Liver (tissue), 3 donors: ENCODE measurements at regions not wholly inside any gene's neighbourhood (a gene's known extent, or its start where the extent isn't known, plus 50 kb on each side); places are given as distances from the start of the nearest gene placed in this dataset.

Source experiments
- CTCF ChIP-seq: fragments of 150-350 bp; IDR thresholded peaks from 2 replicates; pipeline ENCODE4 v1.5.1; 2017; ENCODE audit warnings: improper control_type of control experiment, low read depth, low read length; ENCODE audit not compliant: missing input control
- FOXA1 ChIP-seq: IDR thresholded peaks from 2 replicates; pipeline ENCODE4 v1.6.1; 2016; ENCODE audit warnings: antibody characterized with exemption
- GABPA ChIP-seq, 2 donors: IDR thresholded peaks in 1 of 2; conservative IDR thresholded peaks in 1 of 2; 2 replicates each; pipeline ENCODE4 v1.6.1; 2016; ENCODE audit warnings: antibody characterized with exemption in 2 of 2, mild to moderate bottlenecking in 1 of 2, moderate library complexity in 1 of 2
- HNF4A ChIP-seq, 2 donors: conservative IDR thresholded peaks; 2 replicates each; pipeline ENCODE4 v1.6.1; 2016; ENCODE audit warnings: antibody characterized with exemption in 2 of 2, mild to moderate bottlenecking in 2 of 2
- HNF4G ChIP-seq: IDR thresholded peaks from 2 replicates; pipeline ENCODE4 v1.6.1; 2016; ENCODE audit warnings: antibody characterized with exemption
- JUND ChIP-seq, 2 donors: IDR thresholded peaks; 2 replicates each; pipeline ENCODE4 v1.6.1; 2016; ENCODE audit warnings: antibody characterized with exemption in 2 of 2
- MAX ChIP-seq: IDR thresholded peaks from 2 replicates; pipeline ENCODE4 v1.6.1; 2016; ENCODE audit warnings: antibody characterized with exemption
- RAD21 ChIP-seq, 2 donors: IDR thresholded peaks; 2 replicates each; pipeline ENCODE4 v1.6.1; 2016; ENCODE audit warnings: antibody characterized with exemption in 2 of 2, mild to moderate bottlenecking in 2 of 2
- REST ChIP-seq: IDR thresholded peaks from 2 replicates; pipeline ENCODE4 v1.6.1; 2016; ENCODE audit warnings: antibody characterized with exemption, mild to moderate bottlenecking
- SP1 ChIP-seq: IDR thresholded peaks from 2 replicates; pipeline ENCODE4 v1.6.1; 2018; ENCODE audit warnings: antibody characterized with exemption, mild to moderate bottlenecking
- TAF1 ChIP-seq: conservative IDR thresholded peaks from 2 replicates; pipeline ENCODE4 v1.6.1; 2016; ENCODE audit warnings: antibody characterized with exemption, mild to moderate bottlenecking
- YY1 ChIP-seq: IDR thresholded peaks from 2 replicates; pipeline ENCODE4 v1.6.1; 2016; ENCODE audit warnings: antibody characterized with exemption, mild to moderate bottlenecking
- ZBTB33 ChIP-seq: IDR thresholded peaks from 2 replicates; pipeline ENCODE4 v1.6.1; 2016; ENCODE audit warnings: antibody characterized with exemption
- donor health status: healthy.
- donor health status: healthy.

GRCh38 chr2:156211318-156211717 lies 121.2 kb downstream of the NR4A2 start:
- TF ChIP-seq CTCF (no peak), JUND (IDR thresholded peaks at IDR 0.05) (no peak), GABPA (IDR thresholded peaks at IDR 0.05 in 1 of 2, conservative IDR thresholded peaks at IDR 0.05 in 1 of 2) (no peak), REST (no peak), SP1 (no peak), ZBTB33 (no peak), HNF4A (conservative IDR thresholded peaks at IDR 0.05) (no peak), YY1 (no peak), TAF1 (no peak), MAX (no peak), FOXA1 (no peak), RAD21 (IDR thresholded peaks at IDR 0.05) (no peak), HNF4G (no peak)
